ENCODE measurements at regions not wholly inside any gene's neighbourhood (a gene's known extent, or its start where the extent isn't known, plus 50 kb on each side); places are given as distances from the start of the nearest gene placed in this dataset.

GRCh38 chr2:6288791-6289190 lies 576.9 kb downstream of the CMPK2 start:
- intact Hi-C loops (cut with DNase I), result loop anchor here in 1 of 2 donors (5.0 kb wide), 1 partner anchor 1131 kb away; no protein-coding TSS in a partner anchor
- DNase-seq (ENCODE audit: low spot score), result no peak

GRCh38 chr2:6290217-6291015 lies 575.3 kb downstream of the CMPK2 start:
- DNase-seq (ENCODE audit: low spot score), result no peak
- intact Hi-C loops (cut with DNase I), result no loop called here

- intact Hi-C loops (cut with DNase I), result no loop called here
- DNase-seq (ENCODE audit: low spot score), result no peak
Observed at GRCh38 chr2:6294791-6295190, 570.9 kb downstream of the CMPK2 start.

- intact Hi-C loops (cut with DNase I), result no loop called here
Observed at GRCh38 chr2:6297238-6297637, 568.5 kb downstream of the CMPK2 start.

GRCh38 chr2:6301426-6301825 lies 564.3 kb downstream of the CMPK2 start:
- intact Hi-C loops (cut with DNase I), result no loop called here
- DNase-seq (ENCODE audit: low spot score), result no peak

More at GRCh38 chr2:6297238-6297637, 568.5 kb downstream of the CMPK2 start:
- no peak for DNase-seq (ENCODE audit: low spot score)

- no peak for DNase-seq (ENCODE audit: low spot score)
- intact Hi-C loops (cut with DNase I), result no loop called here
Observed at GRCh38 chr2:6308986-6309385, 556.7 kb downstream of the CMPK2 start.

- intact Hi-C loops (cut with DNase I), result no loop called here
- DNase-seq (ENCODE audit: low spot score), result no peak
Observed at GRCh38 chr2:6309415-6310255, 556.1 kb downstream of the CMPK2 start.

- intact Hi-C loops (cut with DNase I), result no loop called here
Observed at GRCh38 chr2:6310256-6311215, 555.2 kb downstream of the CMPK2 start.

GRCh38 chr2:6312367-6312766 lies 553.3 kb downstream of the CMPK2 start:
- no peak for DNase-seq (ENCODE audit: low spot score)
- intact Hi-C loops (cut with DNase I), result no loop called here

More at GRCh38 chr2:6310256-6311215, 555.2 kb downstream of the CMPK2 start:
- DNase-seq (ENCODE audit: low spot score), result no peak

GRCh38 chr2:6314218-6314960 lies 551.3 kb downstream of the CMPK2 start:
- intact Hi-C loops (cut with DNase I), result no loop called here

GRCh38 chr2:6325616-6326015 lies 540.1 kb downstream of the CMPK2 start:
- intact Hi-C loops (cut with DNase I), result no loop called here
- DNase-seq (ENCODE audit: low spot score), result no peak

More at GRCh38 chr2:6314218-6314960, 551.3 kb downstream of the CMPK2 start:
- DNase-seq (ENCODE audit: low spot score), result no peak

GRCh38 chr2:6326958-6327357 lies 538.7 kb downstream of the CMPK2 start:
- intact Hi-C loops (cut with DNase I), result no loop called here
- DNase-seq (ENCODE audit: low spot score), result no peak

GRCh38 chr2:6336752-6337471 lies 528.8 kb downstream of the CMPK2 start:
- intact Hi-C loops (cut with DNase I), result no loop called here
- DNase-seq (ENCODE audit: low spot score), result no peak

GRCh38 chr2:6337472-6337820 lies 528.3 kb downstream of the CMPK2 start:
- intact Hi-C loops (cut with DNase I), result no loop called here
- DNase-seq (ENCODE audit: low spot score), result no peak

- DNase-seq (ENCODE audit: low spot score), result no peak
- intact Hi-C loops (cut with DNase I), result no loop called here
Observed at GRCh38 chr2:6341588-6342129, 524.0 kb downstream of the CMPK2 start.

- no peak for DNase-seq (ENCODE audit: low spot score)
- intact Hi-C loops (cut with DNase I), result no loop called here
Observed at GRCh38 chr2:6342273-6342920, 523.3 kb downstream of the CMPK2 start.

- intact Hi-C loops (cut with DNase I), result no loop called here
- no peak for DNase-seq (ENCODE audit: low spot score)
Observed at GRCh38 chr2:6343076-6343475, 522.6 kb downstream of the CMPK2 start.

Data from posterior vena cava (tissue), 2 donors.